ENCODE measurements at regions not wholly inside any gene's neighbourhood (a gene's known extent, or its start where the extent isn't known, plus 50 kb on each side); places are given as distances from the start of the nearest gene placed in this dataset.
"Not testable (repeated sequence)": the region's sequence is repeated elsewhere in the genome, so short reads cannot be mapped to it uniquely, and the experiment has no call there.

DNA sequence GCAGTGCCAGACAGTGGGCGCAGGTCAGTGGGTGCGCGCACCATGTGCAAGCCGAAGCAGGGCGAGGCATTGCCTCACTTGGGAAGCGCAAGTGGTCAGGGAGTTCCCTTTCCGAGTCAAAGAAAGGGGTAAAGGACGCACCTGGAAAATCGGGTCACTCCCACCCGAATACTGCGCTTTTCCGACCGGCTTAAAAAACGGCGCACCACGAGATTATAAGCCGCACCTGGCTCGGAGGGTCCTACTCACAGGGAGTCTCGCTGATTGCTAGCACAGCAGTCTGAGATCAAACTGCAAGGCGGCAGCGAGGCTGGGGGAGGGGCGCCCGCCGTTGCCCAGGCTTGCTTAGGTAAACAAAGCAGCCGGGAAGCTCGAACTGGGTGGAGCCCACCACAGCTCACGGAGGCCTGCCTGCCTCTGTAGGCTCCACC, 77.9 kb downstream of the NR4A2 start:
- not testable (repeated sequence) for DNase-seq (ENCODE audit: low read depth in 2 of 2)

DNA sequence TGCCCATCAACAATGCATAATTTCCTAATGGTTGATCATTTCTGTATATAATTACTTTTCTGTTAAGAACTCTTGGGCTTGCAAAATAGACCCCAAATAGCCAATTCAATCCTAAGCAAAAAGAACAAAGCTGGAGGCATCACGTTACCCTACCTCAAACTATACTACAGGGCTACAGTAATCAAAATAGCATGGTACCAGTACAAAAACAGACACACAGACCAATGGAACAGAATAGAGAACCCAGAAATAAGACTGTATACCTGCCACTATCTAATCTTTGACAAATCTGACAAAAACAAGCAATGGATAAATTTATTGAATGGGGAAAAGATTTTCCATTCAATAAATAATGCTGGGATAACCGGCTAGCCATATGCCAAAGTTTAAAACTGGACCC, 78.8 kb downstream of the NR4A2 start:
- no peak for DNase-seq (ENCODE audit: low read depth in 2 of 2)

DNA sequence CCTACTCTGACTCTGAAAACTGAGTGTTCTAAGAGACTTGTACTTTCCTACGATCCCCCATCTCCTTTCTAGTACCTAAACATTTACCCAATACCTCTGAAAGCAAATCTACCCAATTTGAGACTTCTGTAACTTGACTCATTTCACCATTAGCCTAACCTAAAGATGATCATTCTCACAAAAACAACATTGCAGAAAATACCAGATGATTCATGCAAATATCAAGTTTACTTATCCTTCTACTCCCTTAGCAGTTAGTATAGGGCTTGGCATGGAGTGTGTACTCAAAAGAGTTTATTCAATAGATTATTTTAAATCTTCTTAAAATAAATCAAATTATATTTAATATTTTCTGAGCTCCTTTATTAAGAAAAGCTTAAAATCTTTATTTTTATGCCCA, 89.6 kb downstream of the NR4A2 start:
- DNase-seq (ENCODE audit: low read depth in 2 of 2), result no peak

DNA sequence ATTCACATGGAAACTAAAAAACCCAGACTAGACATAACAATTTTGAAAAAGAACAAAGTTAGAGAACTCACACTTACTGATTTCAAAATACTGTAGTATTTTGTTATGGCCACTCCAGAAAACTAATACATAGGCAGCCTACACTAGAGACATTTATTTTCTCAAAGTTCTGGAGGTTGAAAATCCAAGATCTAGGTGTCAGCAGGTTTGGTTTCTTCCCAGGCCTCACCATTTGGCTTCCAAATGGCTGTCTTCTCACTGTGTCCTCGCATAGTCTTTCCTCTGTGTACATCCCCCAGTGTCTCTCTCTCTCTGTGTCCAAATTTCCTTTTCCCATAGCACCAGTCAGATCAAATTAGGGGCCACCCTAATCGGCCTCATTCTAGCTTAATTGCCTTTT, 95.0 kb downstream of the NR4A2 start:
- DNase-seq (ENCODE audit: low read depth in 2 of 2), result no peak

DNA sequence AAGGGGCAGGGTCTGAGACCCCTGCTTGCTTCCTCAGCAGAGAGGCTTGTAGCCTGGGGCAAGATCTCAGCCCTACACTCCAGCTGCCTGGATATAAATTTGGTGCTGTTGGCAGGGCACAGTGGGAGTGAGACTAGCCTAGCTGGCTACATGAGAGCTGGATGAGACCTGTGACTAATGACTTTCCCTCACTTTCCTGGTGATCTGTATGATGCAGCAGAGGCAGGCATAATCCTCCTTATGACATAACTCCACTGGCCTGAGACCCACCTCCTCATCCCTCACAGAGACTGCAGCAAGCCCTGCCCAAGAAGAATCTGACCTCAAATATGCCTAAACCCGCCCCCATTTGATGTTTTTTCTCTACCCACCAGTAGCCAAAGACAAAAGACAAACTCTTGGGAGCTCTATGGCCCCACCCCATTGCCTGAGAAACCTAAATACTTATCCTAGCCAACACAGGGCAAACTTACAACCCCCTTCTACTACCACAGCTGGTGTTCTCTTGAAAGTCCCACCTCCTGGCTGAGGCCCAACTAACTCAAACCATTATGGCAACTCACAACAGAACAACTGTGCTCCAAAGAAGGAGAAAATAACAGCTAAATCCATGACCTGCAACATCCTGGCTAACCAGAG, 102.7 kb downstream of the NR4A2 start:
- DNase-seq (ENCODE audit: low read depth in 2 of 2), result no peak

DNA sequence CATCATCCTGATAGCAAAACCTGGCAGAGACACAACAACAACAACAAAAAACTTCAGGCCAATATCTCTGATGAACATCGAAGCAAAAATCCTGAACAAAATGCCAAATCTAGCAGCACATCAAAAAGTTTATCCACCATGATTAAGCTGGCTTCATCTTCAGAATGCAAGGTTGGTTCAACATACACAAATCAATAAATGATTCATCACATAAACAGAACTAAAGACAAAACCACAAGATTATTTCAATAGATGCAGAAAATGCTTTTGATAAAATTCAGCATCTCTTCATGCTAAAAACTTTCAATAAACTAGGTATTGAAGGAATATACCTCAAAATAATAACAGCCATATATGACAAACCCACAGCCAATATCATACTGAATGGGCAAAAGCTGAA, 109.2 kb downstream of the NR4A2 start:
- not testable (repeated sequence) for DNase-seq (ENCODE audit: low read depth in 2 of 2)

DNA sequence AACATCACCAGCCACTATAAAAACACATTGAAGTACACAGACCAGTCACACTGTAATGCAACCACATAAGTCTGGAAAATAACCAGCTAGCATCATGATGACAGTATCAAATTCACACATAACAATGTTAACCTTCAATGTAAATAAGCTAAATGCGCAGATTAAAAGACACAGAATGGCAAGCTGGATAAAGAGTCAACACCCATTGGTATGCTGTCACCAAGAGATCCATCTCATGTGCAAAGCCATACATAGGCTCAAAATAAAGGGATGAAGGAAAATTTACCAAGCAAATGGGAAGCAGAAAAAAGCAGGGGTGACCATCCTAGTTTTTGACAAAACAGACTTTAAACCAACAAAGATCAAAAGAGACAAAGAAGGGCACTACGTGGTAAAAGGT, 110.8 kb downstream of the NR4A2 start:
- no peak for DNase-seq (ENCODE audit: low read depth in 2 of 2)

DNA sequence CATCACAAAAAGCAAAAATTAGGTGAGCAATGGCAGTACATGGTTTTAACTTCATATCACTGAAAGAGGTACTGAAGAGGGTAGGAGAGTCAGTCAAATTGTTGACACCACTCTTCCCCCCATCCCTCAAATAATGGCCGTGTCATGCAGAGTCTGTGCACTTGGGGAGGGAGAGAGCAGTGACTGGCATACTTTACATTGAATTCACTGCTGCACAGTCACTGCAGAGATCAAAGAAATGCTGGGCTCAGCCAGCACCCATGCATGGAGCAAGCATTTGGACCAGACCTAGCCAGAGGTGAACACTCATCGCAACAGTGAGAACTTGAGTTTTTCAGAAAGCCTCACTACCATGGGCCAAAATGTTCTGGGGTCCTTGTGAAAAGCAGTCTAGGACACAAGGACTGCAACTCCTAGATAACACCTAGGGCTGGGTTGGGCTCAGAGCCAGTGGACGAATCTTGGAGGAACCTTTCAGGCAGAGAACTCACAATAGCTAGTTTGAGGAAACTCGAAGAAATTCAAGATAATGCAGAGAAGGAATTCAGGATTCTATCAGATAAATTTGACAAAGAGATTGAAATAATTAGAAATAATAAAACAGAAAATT, 112.9 kb downstream of the NR4A2 start:
- no peak for DNase-seq (ENCODE audit: low read depth in 2 of 2)

DNA sequence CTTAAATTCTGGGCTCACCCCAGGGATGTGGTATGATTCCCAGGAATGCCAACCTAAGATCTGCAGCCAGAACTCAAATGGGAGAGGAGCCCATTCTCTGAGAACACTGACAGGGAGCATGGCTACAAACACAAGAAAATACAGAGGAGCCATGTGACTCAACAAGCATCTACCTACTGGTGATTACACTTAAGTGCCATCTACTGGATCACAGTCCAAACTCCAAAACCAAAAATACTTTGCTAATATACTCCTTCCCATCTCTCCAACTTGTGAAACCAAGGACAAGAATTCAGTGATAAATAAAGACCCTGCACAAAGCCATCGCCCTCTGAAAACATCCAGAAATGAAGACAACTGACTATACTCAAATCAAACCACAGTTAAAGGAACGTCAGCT, 116.9 kb downstream of the NR4A2 start:
- DNase-seq (ENCODE audit: low read depth in 2 of 2), result no peak

DNA sequence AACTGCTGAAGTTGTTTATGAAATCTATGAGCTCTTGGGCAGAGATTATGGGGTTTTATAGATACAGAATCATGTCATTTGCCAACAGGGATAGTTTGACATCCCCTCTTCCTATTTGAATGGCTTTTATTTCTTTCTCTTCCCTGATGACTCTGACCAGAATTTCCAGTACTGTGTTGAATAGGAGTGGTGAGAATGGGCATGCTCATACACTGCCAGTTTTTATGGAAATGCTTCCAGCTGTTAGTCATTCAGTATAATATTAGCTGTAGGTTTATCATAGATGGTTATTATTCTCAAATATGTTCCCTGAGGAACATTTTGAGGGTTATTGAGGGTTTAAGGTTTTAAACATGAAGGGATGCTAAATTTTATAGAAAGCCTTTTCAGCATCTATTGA, 121.2 kb downstream of the NR4A2 start:
- no peak for DNase-seq (ENCODE audit: low read depth in 2 of 2)

DNA sequence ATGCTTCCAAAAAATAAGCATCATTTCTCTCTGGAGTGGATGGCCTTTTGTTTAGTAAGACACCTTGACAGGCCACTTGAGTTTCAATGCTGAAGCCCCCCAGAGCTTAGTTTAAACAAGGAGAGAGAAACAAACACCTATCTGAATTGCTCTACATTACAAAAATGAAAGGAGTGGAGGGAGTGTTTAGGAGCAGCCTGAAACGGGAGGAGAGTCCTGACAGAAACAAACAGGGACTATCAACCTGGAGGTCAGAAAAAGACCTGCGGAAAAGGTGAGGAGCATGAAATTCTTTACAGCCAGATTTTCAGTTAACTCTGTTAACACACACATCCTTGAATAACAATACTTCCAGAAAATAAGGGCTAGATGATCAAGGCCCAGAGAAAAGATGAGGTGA, 126.2 kb downstream of the NR4A2 start:
- DNase-seq (ENCODE audit: low read depth in 2 of 2), result no peak

DNA sequence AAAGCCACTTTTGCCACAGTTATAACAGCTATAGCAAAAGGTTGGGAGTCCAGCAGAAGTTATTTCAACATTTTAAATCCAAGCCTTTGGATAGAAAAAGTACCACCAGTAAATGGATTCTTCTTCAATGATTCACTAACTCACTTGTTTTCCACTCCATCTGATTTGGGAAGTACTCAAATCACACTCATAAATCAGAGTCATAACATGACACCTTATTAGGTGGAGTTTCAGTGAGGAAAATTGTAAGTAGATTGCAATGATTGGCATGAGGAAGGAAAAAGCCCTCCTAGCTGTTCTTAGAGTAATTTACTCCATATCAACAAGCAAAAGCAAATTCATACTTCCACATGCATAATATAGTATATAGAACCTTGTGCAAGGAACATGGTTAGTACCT, 132.9 kb downstream of the NR4A2 start:
- no peak for DNase-seq (ENCODE audit: low read depth in 2 of 2)

DNA sequence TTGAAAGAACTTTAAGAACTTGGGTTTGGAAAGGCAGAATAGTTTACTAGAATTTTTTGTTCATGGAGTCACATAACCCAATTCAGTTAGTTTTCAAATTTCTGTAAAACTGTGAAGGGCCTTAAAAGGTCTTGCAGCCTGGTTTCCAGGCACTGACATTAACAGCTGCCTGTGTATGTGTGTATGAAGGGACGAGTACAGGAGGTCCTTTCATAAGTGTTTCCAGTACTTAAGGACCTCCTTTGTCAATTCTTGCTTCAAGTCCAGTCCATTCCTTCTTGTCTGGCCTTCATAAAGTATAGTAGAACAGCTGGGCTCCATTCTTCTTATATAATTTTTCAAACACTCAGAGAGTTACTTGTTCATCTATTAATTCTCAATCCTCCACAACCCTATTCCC, 136.5 kb downstream of the NR4A2 start:
- DNase-seq (ENCODE audit: low read depth in 2 of 2), result no peak

DNA sequence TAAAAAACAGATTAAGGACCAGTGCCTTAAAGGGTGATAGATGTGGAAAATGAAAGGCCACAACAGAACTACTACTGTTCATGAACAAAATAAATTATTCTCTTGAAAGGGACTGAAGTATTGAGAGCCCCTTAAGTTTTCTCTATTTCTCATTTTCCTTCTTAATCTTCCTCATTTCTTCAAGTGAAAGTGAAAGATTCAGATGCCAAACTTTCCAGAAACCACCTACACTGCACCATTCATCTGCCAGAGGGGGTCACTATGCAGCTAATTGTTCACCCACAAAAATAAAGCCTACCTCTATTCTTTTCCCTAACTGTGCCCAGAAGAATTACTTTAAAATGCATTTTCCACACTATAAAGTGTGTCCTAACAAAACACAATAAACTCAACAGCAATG, 140.1 kb downstream of the NR4A2 start:
- DNase-seq (ENCODE audit: low read depth in 2 of 2), result no peak

DNA sequence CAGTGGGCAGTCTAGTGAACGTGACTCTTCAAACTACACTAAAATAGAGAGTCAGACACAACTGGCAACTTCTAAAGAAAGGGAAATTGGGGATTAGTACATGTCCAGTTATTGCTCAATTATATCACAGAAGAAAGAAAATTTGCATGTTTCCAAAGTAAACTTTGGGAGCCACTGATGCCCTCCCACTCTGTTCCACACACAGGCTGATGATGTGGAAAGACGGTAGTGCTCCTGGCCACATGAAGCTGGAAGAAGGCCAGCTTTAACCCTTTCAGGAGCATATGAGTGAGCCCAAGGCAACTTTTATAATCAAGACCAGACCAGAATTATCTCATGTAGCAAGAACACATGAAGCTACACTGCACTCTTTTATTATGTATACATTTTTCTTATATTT, 141.0 kb downstream of the NR4A2 start:
- DNase-seq (ENCODE audit: low read depth in 2 of 2), result no peak

DNA sequence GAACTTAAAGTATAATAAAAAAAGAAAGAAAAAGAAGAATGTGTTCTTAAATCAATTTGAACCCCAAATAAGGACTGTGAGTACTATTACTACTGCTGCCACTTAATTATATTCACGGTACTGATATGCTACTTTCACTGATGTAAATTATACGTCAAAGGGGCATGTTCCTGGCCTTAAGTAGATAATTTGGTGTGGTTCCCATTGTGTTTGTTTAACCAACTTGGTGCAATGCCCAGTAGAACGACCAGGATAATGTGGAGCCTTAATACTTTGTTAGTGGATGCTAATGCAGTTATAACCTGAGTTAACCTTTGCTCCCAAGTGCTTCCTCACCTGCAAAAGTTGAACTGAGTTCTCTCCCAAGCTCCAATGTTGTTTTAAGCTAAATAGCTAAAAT, 142.0 kb downstream of the NR4A2 start:
- DNase-seq (ENCODE audit: low read depth in 2 of 2), result no peak

DNA sequence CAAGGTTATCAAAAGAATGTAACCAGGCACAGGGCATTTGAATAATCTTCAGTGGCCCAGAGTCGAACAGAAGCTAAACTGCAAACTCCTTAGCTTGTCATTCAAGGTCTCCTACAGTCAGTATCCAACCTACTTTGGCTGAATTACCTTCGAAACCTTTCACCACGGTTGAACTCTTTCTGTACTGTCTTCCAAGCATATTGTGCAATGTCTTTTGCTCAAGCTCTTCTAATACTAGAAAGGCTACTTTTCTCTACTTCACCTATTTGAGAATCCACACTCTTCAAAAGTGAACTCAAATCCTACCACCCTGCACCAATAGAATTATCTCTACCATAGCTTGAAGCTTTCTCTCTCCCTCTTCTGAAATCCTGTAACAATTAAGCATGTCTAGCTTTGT, 142.9 kb downstream of the NR4A2 start:
- no peak for DNase-seq (ENCODE audit: low read depth in 2 of 2)

DNA sequence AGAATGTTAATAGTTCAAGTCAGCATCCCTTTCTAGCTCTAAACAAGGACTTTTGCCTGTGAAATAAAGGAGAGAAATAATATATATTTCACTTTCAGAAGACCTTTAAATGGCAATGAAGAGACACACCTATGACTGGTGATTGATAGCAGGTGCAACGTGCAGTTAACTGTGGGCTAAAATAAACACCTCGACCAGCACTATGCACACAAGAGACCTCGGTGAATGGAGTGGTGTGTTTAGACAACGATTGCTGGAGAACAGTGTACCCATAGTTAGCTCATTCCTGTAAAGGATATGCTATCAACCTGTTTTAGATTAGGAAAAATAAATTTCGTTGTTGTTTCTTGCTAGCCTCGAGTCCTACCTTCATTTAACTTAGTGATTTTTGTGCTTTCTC, 143.4 kb downstream of the NR4A2 start:
- DNase-seq (ENCODE audit: low read depth in 2 of 2), result no peak

DNA sequence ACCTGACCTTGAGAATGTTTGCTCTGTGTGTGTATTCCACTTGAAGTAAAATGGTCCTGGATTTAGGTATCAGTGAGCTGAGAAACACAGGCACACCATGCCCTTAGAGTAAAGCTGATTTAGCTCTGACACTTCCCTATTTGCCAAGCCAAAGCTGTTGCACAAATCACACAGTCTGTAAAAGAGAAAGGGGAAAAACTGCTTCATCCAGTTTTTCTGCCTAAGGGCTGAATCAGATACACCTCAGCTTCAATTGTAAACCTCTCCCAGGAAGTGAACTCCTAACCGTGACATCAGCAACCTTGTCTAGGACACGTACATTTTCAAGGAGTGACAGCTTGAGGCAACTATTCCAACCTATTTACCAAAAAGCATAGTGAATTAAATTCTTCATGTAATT, 150.4 kb downstream of the NR4A2 start:
- DNase-seq (ENCODE audit: low read depth in 2 of 2), result no peak

DNA sequence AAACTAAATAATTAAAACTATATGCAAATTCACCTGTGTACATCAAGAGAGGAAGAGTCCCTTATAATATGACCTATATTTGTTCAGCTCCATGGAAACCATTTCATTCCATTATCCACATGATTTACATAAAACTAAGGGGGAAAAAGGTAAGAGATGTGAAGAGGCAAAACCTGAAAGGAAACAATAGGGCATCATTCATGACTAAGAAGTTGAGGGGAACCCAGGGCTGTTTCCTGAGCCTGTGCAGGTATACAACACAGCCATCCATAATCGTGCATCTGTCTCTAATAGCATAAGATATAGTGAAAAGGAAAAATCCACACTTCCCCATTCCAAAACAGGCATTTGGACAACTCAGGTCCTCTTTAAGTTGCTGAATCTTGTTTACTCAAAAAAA, 151.3 kb downstream of the NR4A2 start:
- no peak for DNase-seq (ENCODE audit: low read depth in 2 of 2)

DNA sequence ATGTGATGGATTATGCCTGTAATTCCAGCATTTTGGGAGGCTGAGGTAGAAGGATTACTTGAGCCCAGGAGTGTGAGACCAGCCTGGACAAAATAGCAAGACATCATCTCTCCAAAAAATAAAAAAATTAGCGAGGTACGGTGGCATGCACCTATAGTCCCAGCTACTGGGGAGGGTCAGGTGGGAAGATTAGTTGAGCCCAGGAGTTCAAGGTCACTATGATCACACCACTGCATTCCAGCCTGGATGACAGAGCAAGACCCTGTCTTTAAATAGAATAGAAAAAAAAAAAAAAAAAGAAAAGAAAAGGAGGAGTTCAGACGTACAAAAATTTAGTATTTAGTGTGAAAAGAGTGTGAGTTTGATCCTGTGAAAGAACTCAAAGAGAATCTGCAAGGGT, 154.9 kb downstream of the NR4A2 start:
- DNase-seq (ENCODE audit: low read depth in 2 of 2), result no peak

DNA sequence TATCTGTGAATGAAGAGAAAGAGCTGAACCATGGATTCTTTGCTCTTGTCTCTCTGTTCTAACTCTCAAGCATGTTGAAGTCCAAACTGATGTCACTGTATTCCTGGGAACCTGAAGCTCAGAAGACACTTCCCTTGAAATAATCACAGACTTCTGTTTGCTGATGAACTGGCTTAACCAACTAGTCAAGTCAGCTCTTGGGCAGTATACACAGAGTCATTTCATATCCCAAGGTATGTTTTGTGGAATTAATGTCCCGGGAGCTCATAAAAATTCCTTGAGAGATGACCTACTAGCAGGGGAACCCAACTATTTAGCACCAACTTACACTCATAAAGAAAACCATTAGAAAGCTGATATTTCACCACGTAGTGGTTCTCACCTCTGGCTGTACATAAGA, 156.6 kb downstream of the NR4A2 start:
- DNase-seq (ENCODE audit: low read depth in 2 of 2), result no peak

DNA sequence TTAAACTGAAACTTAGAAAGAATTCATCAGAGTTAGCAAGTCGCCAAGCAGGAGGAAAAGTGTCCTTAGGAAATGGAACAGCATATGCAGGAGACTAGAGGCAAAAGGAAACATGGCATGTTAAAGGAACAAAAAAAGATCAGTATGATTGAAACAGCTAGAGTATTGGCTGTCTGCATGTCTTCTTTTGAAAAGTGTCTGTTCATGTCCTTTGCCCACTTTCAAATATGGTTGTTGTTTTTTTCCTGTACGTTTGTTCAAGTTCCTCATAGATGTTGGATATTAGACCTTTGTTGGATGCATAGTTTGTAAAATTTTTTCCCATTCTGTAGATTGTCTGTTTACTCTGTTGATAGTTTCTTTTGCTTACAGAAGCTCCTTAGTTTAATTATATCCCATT, 161.6 kb downstream of the NR4A2 start:
- no peak for DNase-seq (ENCODE audit: low read depth in 2 of 2)

DNA sequence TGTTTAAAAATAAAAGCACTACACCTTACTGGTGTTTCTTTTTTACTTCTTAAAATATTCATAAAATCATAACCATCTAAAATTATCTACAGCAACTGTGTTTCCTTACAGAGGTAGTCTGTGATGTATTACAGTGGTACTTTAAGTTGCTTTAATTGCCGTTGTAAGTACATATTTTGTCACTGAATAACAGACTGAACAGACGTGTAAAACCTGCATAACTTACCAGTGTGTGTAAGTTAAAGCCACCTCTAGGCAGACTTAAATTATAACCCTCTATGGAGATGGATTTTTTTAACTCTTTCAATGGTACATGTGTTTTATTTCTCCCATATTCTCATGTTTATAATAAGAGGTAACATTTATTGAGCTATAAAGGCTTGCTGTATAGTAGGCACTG, 166.8 kb downstream of the NR4A2 start:
- no peak for DNase-seq (ENCODE audit: low read depth in 2 of 2)

Data from stimulated activated CD4-positive, alpha-beta T cell treated with anti-CD3 and anti-CD28 coated beads, Interleukin-15, amount 100 ng/mL, for 48 hours (primary cell).